HUES48 (cell line): ENCODE measurements at regions not wholly inside any gene's neighbourhood (a gene's known extent, or its start where the extent isn't known, plus 50 kb on each side); places are given as distances from the start of the nearest gene placed in this dataset.

Experiments
- H3K27ac ChIP-seq: one replicate; pipeline ENCODE4 v1.7.0; 2013; ENCODE audit warnings: low read depth, low read length, inconsistent platforms
- H3K27me3 ChIP-seq: 2 replicates; pipeline ENCODE4 v1.6.1; 2013; ENCODE audit warnings: mild to moderate bottlenecking, low read length; ENCODE audit not compliant: control insufficient read depth, insufficient read depth
- H3K36me3 ChIP-seq: 2 replicates; pipeline ENCODE4 v1.6.1; 2013; ENCODE audit warnings: low read length; ENCODE audit not compliant: control insufficient read depth, insufficient read depth
- H3K4me1 ChIP-seq: 2 replicates; pipeline ENCODE4 v1.6.1; 2013; ENCODE audit warnings: mild to moderate bottlenecking, low read length; ENCODE audit not compliant: control insufficient read depth, insufficient read depth
- H3K4me3 ChIP-seq: 2 replicates; pipeline ENCODE4 v1.5.1; 2013; ENCODE audit warnings: mild to moderate bottlenecking, low read depth, low read length
- H3K9ac ChIP-seq: 2 replicates; pipeline ENCODE4 v1.6.1; 2013; ENCODE audit warnings: mild to moderate bottlenecking, low read depth, low read length, moderate library complexity
- H3K9me3 ChIP-seq: 2 replicates; pipeline ENCODE4 v1.6.1; 2013; ENCODE audit warnings: low read length; ENCODE audit not compliant: control insufficient read depth, insufficient read depth

DNA sequence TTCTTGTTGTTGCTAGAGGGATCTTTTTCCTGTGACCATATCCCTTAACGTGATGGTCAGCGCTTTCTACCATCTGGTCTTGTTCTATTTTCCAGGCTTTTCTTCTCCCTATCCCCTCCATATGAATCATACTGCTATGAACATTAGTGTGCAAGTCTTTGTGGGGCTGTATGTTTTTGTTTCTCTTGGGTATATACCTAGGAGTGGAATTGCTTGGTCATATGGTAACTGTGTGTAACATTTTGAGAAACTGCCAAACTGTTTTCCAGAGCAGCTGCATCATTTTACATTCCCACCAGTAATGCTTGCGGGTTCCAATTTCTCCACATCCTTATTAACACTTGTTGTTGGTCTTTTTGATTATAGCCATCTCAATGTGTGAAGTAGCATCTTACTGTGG, 121.4 kb downstream of the SPRY1 start:
- no peaks in the 10 kb centered on the region for H3K36me3 ChIP-seq
- no peaks in the 10 kb centered on the region for H3K9me3 ChIP-seq
- no peak overlapping the region for H3K27ac ChIP-seq

GRCh38 chr4:123520325-123520724, 123.7 kb downstream of the SPRY1 start:
- Histone ChIP-seq H3K4me1 (0 out of 2 replicates have a peak, but pooled peaks cover 3% of the 10 kb centered on the region), H3K27me3 (no peaks in the 10 kb centered on the region), H3K9me3 (no peaks in the 10 kb centered on the region), H3K27ac (no peak overlapping the region), H3K36me3 (no peaks in the 10 kb centered on the region), H3K9ac (no peak overlapping the region), H3K4me3 (no peak overlapping the region)

More for the DNA sequence above, 121.4 kb downstream of the SPRY1 start:
- Histone ChIP-seq H3K27me3 (no peaks in the 10 kb centered on the region), H3K9ac (no peak overlapping the region), H3K4me3 (no peak overlapping the region), H3K4me1 (0 out of 2 replicates have a peak, but pooled peaks cover 3% of the 10 kb centered on the region)

DNA sequence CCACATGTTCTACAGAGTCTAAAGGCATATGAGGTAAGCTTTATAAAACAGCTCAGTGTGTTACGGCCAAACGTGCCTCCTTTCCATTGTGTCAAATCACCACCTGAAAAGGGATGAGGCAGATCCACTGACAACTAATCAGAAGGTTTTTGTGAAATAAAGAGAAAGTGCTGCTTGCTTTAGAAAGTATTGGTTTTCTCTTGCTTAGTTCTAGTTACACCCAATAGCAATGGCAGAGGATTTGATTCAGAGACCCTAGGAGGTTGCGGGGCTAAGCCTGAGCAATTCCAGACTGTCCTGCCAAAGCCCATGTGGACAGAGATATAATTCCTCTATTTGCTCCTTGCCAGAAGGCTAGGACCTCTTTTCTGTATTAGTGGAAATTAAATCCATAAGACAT, 125.5 kb downstream of the SPRY1 start:
- H3K9ac ChIP-seq = no peak overlapping the region
- no peaks in the 10 kb centered on the region for H3K9me3 ChIP-seq
- H3K4me1 ChIP-seq = 0 out of 2 replicates have a peak, but pooled peaks cover 3% of the 10 kb centered on the region
- H3K36me3 ChIP-seq = no peaks in the 10 kb centered on the region
- no peak overlapping the region for H3K27ac ChIP-seq
- no peak overlapping the region for H3K4me3 ChIP-seq
- H3K27me3 ChIP-seq = no peaks in the 10 kb centered on the region

GRCh38 chr4:123522646-123523045, 126.1 kb downstream of the SPRY1 start:
- no peaks in the 10 kb centered on the region for H3K9me3 ChIP-seq
- no peak overlapping the region for H3K4me3 ChIP-seq
- H3K36me3 ChIP-seq = no peaks in the 10 kb centered on the region
- no peak overlapping the region for H3K9ac ChIP-seq
- H3K4me1 ChIP-seq = 0 out of 2 replicates have a peak, but pooled peaks cover 3% of the 10 kb centered on the region
- no peaks in the 10 kb centered on the region for H3K27me3 ChIP-seq
- H3K27ac ChIP-seq = no peak overlapping the region

GRCh38 chr4:123524958-123525628, 128.5 kb downstream of the SPRY1 start:
- Histone ChIP-seq H3K27me3 (no peaks in the 10 kb centered on the region), H3K9me3 (no peaks in the 10 kb centered on the region), H3K4me1 (0 out of 2 replicates have a peak, but pooled peaks cover 3% of the 10 kb centered on the region), H3K27ac (no peak overlapping the region), H3K36me3 (no peaks in the 10 kb centered on the region), H3K4me3 (no peak overlapping the region), H3K9ac (no peak overlapping the region)

DNA sequence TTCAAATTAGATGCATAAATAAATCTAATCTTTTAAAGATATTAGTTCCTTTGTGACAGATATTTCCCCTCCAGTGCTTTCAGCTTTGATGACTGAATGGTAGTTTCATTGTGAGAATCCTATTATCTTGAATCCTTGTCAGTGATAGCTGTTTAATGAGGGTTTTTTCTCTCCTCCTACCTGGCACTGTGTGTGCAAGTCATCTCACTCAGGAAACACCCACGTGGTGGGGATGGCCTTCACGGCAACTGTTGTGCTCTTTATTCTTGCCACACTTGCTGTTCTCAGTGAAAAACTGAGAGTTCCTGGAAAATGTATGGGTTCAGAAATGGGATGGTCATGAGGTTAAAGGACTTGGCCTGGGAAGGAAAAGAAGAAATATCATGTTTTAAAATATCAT, 129.9 kb downstream of the SPRY1 start:
- no peak overlapping the region for H3K27ac ChIP-seq
- H3K27me3 ChIP-seq = no peaks in the 10 kb centered on the region
- no peak overlapping the region for H3K4me3 ChIP-seq
- no peaks in the 10 kb centered on the region for H3K9me3 ChIP-seq
- H3K36me3 ChIP-seq = no peaks in the 10 kb centered on the region
- 0 out of 2 replicates have a peak, but pooled peaks cover 3% of the 10 kb centered on the region for H3K4me1 ChIP-seq
- H3K9ac ChIP-seq = no peak overlapping the region

GRCh38 chr4:123528501-123529277, 132.1 kb downstream of the SPRY1 start:
- Histone ChIP-seq H3K36me3 (no peaks in the 10 kb centered on the region), H3K4me1 (no peaks in the 10 kb centered on the region), H3K9me3 (no peaks in the 10 kb centered on the region), H3K4me3 (no peak overlapping the region), H3K27me3 (no peaks in the 10 kb centered on the region), H3K27ac (no peak overlapping the region), H3K9ac (no peak overlapping the region)

DNA sequence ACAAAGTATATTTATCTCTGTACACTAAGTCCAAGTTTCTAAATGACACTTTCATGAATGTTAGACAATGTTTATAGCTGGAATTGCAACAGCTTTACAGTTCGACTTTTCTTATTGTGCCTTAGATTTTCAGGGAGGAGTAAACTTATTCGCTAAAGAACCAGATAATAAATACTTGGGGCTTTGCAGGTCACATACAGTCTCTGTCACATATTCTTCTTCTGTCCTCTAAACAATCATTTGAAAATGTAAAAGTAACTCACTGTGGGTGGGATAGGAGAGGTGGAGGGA, 132.6 kb downstream of the SPRY1 start:
- Histone ChIP-seq H3K27me3 (no peaks in the 10 kb centered on the region), H3K4me3 (no peak overlapping the region), H3K9me3 (no peaks in the 10 kb centered on the region), H3K36me3 (no peaks in the 10 kb centered on the region), H3K9ac (no peak overlapping the region), H3K27ac (no peak overlapping the region), H3K4me1 (no peaks in the 10 kb centered on the region)

GRCh38 chr4:123530357-123530756, 133.8 kb downstream of the SPRY1 start:
- H3K27me3 ChIP-seq = no peaks in the 10 kb centered on the region
- H3K9me3 ChIP-seq = no peaks in the 10 kb centered on the region
- no peak overlapping the region for H3K4me3 ChIP-seq
- no peak overlapping the region for H3K9ac ChIP-seq
- H3K27ac ChIP-seq = no peak overlapping the region
- no peaks in the 10 kb centered on the region for H3K36me3 ChIP-seq
- H3K4me1 ChIP-seq = no peaks in the 10 kb centered on the region

GRCh38 chr4:123535037-123535748, 138.6 kb downstream of the SPRY1 start:
- H3K4me1 ChIP-seq = 0 out of 2 replicates have a peak, but pooled peaks cover 3% of the 10 kb centered on the region
- no peak overlapping the region for H3K9ac ChIP-seq
- no peak overlapping the region for H3K4me3 ChIP-seq
- H3K27ac ChIP-seq = no peak overlapping the region
- H3K27me3 ChIP-seq = no peaks in the 10 kb centered on the region
- no peaks in the 10 kb centered on the region for H3K36me3 ChIP-seq
- H3K9me3 ChIP-seq = no peaks in the 10 kb centered on the region

- no peaks in the 10 kb centered on the region for H3K36me3 ChIP-seq
- no peak overlapping the region for H3K27ac ChIP-seq
- H3K9ac ChIP-seq = no peak overlapping the region
- no peaks in the 10 kb centered on the region for H3K9me3 ChIP-seq
- H3K4me3 ChIP-seq = no peak overlapping the region
- H3K27me3 ChIP-seq = no peaks in the 10 kb centered on the region
- 0 out of 2 replicates have a peak, but pooled peaks cover 3% of the 10 kb centered on the region for H3K4me1 ChIP-seq
These were observed 139.6 kb downstream of the SPRY1 start for GRCh38 chr4:123536225-123536624.
